HG02763 (cell line): ENCODE measurements at regions not wholly inside any gene's neighbourhood (a gene's known extent, or its start where the extent isn't known, plus 50 kb on each side); places are given as distances from the start of the nearest gene placed in this dataset.
A peak's percentile ranks its signal among the peaks of the same experiment; 100 is the strongest.

Experiments
- ATAC-seq: cut with Tn5 transposase; IDR thresholded peaks from one replicate; pipeline ENCODE4 v1.9.1; 2021; ENCODE audit warnings: mild to moderate bottlenecking, moderate library complexity; ENCODE audit not compliant: unreplicated experiment

DNA sequence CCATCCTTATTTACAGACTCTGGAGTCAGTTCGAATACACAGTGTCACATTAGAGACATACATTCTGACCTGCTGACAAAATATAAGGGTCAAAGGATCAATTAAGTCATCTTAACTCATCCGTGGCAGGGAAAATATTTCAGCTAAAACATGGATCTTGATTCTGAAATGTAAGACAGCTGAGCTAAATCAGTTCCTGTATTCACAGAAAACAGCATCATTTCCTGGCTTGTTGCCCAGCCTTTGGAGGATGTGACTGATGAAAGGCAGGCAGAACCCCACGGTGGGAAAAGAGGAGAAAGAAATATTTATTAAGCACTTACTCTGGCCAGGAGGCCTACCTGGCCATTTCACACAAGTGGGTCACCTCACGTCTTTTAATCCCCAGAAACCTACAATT lies 101.9 kb downstream of the GAS2L3 start:
- ATAC-seq, result no peak

DNA sequence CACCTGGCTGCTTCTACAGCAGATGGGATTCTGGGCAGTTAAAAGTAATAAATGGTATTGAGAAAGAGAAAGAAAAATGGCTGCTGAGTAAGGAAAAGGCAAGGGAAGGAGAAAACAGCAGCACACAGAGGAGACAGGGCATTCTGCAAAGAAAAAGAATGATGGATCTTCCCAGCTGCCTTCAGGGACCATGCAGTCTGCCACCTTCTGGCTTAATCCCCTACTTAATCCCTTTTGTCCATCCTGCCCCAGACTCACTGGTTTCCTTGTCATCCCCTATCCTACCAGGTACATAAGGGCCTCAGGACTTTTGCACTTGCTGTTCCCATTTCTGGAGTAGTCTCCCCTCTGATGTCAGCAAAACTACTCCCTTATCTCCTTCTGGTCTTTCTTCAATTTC lies 107.6 kb downstream of the GAS2L3 start:
- no peak for ATAC-seq

DNA sequence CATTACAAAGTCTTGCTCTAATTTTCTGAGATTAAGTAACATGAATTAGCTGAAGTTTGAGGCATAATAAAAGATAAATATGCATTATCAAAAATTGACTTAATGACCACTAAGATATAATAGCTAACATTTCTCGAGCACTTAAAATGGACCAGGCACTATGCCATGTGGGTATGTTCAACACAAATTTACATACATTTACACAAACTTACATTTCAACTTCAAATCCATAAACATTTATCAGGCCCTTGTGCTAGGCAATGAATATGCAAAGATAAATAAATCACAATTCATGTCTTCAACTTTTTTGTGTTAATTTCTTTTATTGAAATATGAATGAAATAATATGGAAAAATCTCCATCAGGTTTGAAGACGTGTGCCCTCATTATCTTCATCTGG lies 108.7 kb downstream of the GAS2L3 start:
- ATAC-seq, result no peak

DNA sequence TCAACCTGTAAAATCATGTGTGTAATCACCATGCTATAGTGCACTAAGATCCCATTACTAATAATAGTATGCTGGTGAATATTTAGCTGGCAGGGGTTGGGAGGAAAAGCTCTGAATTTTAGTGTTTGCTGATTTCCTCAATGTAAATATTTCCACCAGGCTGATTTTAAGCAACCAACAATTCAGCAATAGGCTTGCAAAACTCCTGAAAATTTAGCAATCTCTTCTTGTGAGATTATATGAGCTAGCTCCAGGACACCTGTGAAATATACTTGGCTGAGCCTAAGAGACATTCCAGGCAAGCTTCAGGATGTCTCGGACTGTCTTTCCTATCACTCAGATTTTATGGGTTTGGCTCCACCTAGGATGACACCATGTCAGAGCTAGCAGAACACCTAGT lies 106.9 kb upstream of the ANO4 start:
- no peak for ATAC-seq

DNA sequence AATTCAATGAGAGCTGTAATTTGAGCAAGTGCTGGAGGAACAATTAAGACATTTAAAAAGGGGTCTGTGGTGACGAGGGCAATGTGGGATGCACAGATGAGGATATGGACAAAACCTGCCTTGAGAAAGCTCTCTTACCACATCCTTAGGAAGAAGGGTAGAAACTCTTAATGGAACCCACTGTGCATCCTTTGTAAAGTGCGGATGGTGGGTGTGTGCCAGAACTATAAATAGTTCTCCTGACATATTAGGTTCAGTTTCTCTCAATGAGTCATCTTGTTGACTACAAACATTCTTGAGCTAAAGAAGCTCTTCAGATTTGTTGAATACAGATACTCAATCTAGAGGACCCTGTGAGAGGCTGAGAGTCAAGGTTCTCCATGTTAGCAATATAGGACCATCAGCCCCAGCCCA lies 106.1 kb upstream of the ANO4 start:
- ATAC-seq, result no peak

DNA sequence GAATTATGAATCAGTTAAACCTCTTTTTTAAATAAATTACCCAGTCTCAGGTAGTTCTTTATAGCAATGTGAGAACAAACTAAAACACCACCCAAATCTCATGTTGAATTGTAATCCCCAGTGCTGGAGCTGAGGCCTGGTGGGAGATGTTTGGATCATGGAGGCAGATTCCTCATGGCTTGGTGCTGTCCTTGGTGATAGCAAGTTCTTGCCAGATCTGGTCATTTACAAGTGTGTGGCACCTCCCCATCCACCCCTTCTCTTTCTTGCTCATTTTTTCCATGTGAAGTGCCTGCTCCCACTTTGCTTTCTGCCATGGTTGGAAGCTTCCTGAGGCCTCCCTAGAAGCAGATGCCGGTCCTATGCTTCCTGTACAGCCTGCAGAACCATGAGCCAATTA lies 102.1 kb upstream of the ANO4 start:
- ATAC-seq, result no peak

DNA sequence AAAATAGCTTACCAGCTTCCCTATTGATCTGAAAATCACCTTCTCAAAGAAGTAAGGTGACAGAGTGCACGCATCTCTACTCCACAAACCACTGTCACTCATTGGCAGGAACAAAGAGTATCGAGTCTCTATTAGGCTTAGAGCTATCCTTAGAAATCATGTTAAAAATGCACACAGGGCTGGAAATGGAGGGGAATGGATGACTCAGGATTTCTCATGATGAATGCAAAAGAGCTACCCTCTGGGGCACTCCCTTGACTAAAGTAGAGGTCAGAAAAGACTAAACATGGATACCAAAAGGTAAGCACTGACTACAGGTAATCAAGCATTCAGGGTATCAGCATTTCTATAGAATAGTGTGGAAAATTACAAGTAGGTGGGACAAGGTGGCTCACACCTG lies 96.1 kb upstream of the ANO4 start:
- no peak for ATAC-seq

DNA sequence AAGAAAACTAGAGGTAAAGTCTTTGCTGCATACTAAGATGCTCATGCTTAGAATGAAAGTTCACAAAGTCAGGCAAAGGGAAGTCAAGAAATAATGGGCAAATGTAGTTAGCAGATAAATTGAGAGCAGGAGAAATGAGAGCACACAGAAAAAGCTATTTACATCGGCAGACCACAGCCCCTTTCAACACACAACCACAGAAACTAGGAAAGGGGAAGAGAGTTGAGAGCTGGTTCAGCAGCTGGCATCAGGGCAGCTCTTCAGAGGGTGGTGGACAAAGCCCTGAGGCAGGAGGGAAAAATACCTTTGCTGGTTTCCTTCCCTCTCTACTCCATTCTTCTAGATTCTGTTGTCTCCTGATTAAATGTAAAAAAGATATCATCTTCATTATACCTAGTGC lies 95.4 kb upstream of the ANO4 start:
- no peak for ATAC-seq

DNA sequence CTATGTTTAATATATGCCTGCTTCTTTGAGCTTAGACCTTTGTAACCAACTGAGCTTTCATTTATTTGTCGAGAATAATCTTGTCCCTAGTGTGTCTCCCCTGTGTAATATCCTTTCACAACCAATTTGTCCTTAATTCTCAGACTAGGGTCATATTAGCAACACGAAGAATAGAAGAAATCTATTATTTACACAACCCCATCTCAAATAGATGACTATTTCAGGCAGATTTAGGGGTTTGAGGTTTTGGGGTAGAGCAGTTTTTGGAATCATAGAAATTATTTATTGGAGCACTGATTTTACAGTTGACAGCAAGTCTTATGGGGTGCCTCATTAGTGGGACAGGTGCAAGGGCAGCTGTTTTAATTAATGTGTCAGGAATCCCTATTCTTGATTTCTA lies 91.2 kb upstream of the ANO4 start:
- ATAC-seq, result no peak

DNA sequence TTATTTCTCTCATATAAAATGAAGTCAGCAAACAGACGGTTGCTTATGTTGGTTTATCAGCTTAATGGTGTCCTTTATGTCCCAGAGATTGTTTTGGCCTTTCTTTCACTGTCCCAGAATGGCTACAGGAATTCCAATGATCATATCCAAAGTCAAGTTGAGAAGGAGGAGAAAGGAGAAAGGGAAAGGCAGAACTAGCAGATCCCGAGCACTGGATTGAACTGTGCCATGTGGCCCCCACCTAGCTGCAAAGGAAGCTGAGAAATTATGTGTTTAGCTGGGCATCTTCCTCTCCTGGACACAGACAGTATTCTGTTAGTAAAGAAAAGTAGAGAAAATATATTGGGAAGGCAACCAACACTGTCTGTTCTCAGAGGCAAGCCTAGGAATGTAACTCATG lies 90.7 kb upstream of the ANO4 start:
- no peak for ATAC-seq

DNA sequence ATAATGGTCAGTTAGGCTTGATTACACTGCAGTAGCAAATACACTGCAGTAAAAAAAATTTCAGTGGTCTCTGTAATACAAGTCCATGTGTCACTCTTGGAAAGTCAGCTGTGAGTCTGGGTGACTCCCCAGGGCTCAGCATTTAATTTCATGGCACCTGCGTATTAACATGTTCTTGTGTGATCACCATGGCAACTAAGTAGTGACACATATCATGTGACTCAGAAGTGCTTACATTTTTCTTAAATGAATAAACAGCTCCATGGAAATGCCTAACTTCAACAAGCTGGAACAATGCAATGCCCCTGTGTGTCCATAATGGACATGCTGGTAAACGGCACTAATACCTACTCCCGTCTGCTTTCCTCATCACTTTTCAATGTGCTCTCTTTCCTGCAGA lies 88.5 kb upstream of the ANO4 start:
- ATAC-seq, result no peak

DNA sequence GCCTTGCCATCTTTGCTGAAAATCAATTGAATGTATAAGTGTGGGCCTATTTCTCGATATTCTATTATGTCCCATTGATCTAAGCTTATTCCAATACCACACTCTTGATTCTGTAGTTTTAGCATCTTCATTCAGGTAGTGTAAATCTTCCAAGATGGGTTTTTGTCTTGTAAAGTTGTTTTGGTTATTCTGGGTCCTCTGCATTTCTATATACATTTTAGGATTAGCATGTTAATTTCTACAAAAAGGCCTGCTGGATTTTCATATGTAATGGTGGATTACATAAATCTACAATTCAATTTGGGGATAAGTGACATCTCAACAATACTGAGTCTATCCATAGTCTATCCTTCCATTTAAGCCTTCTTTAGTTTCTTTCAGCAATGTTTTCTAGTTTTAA lies 86.0 kb upstream of the ANO4 start:
- no peak for ATAC-seq

DNA sequence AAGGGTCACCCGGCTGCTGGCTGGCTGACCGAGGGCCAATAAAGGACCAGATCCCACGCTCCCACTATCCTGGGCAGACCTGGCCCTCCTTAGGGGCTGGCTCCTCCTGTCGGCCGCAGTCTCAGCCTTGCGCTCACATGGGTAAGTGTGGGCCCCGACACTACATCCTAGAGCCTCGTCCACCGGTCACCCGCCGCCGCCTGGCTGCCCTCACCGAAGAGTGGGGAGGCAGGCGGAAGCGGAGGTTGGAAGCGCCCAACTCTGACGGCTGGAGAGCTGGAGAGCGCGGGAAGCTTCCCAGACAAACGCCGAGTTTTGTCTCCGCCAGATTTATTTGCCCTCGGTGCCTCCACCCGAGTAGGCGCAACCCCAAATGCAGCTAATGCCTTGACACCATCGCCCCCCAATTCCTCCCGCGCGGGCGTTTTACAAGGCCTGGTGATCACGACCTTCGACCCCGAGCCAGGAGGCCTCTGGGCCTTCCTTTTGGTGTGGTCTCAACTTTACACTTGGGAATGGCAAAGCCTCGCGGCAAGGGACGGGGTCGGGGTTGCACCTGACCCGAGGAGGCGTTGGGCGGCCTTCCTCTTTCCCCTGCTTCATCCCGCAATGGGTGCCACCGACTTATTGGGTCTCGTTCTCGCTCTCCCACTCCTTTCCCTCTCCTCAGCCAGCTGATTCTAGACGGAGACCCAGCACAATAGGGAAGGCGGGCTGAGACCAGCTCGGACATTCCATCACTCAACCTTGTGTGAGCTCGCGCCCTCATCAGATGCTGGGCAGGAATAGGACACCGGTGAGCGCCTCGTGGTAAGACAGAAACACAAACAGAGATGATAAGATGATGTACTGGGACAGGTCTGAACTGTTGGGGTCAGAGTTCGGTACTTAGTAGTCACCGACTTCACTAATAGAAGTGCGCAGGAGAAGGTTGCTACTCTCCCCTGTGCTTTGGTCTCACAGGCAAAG lies 78.3 kb upstream of the ANO4 start:
- no peak for ATAC-seq

DNA sequence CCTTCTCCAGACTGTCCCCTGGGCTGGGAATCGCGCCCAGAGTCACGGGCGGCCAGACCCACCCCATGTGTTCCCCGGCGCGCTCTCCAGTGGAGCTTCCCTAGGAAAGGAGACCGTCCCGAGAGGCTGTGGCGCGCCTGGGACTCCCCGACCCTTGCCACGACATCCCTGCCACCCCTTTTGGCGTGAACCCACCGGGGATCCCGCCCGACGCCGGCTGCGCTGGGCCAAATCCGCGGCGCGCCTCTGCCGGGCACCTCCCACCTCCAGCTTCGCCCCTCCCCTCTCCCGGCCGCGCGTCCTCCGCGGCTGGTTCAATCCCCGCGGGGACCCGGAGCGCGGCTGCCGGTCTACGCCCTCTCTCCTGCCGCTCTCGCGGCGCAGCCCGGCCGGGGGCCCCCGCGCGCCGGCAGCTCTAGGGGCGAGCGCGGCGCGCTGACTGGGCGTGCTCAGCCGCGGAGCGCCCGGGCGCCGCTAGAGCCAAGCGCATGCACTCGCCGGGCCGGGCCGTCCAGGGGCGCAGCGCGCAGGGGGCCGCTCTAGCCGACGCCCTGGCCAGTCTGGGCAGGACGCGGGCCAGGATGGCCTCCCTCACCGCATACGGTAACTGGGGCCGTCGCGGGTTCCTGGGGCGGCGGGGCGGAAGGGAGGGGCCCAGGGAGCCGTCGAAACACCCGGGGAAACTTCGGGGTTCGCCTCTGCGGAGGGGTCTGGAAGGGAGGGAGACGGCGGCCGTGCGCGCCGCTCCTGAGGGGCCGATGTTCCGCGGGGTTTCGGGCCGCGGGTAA lies 77.4 kb upstream of the ANO4 start:
- no peak for ATAC-seq

DNA sequence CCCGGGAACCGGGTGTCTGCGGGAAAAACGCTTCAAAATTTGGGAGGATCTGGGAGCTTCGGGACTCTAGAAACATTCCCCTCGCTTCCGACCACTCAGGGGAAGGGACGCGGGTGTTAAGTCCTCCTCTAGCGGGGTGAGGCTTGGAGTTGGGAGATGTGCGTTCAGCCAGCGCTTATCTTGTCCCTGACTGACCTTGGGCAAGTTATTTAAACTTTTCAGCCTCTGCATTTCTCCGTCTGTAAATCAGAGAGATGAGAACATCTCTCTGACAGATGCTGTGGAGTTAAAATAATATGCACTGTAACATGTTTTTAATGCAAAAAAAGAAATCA lies 76.9 kb upstream of the ANO4 start:
- no peak for ATAC-seq

DNA sequence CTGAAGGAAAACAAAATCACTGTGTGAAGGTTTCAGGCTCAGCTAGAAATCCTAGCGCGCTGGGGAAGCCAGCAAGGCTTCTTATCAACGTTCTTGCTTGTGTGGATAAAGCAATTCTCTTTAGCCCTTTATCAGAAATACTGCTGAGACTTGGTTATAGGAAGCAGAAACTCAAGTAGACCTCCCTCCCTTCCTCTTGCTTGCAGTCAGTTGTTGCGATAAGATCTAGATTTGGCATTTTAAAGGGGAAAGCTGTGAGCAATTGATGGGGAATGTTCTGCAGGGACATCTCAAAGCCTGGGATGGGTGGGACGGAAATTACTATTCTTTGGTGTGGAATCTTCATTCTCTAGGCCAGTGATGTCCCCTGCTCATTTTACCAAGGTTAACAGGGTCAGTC lies 76.4 kb upstream of the ANO4 start:
- ATAC-seq, result no peak

DNA sequence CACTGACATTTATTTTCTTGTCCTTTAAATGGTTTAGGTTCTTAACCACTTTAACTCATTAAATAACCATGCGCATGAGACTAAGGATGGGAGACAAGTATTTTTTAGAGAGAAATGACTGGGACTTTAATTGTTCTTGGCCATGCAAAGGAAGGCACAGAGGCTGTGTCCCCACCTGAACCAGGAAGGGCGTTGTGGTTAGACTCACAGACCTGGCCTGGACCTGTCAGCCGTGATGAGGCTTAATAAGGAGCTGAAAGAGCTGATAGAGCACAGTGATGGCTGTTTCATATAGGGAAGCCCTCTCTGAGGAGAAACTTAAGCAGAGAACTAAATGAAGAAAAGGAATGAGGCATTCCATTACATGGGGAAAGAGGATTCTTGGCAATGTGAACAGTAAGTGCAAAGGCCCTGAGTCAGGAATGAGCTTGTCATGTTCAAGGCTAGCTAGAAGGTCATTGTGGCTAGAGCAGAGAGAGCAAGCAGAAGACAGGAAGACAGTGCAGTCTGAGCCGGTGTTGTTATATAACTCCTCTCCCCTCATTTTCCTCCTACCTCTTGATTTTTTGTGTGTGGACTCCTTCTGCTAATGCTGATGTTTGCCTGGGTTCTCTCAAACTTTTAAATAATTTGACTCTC lies 74.4 kb upstream of the ANO4 start:
- ATAC-seq, result no peak

DNA sequence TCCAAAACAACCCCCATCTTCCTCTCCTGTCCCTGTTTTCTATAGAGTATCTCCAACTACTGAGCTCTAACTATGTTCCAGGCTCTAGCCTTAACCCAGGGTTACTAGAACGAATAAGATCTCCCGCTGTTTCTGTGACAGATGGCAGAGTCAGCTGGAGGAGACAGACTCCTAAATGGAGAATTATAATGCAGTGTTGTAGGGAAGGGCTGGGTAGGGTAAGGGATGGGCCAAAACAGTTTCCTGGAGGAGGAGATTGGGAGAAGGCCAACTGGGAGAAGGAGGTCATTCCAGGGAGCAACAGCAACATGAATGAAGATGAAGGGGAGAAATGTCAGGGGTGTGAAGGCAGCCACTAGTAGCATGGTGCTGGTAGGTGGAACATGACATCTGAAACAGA lies 73.4 kb upstream of the ANO4 start:
- ATAC-seq, result no peak

DNA sequence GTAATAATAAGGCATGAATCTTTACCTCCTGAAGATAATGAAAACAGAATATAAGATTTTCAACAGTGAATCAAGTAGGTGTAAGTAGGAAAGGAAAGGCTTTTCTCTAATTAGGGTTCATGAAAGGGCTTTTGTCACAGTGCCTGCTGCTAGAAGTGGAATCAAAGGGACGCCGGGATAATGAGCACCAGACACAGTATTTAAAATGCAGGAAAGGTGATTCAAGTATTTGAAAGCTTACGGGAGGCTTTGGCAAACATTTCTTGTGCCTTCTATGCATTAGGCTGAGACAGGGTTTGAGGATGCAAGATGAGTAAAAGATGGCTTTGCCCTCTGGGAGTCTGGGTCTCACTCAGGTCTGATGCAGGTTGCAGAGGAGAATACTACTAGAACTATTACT lies 70.5 kb upstream of the ANO4 start:
- ATAC-seq, result no peak

DNA sequence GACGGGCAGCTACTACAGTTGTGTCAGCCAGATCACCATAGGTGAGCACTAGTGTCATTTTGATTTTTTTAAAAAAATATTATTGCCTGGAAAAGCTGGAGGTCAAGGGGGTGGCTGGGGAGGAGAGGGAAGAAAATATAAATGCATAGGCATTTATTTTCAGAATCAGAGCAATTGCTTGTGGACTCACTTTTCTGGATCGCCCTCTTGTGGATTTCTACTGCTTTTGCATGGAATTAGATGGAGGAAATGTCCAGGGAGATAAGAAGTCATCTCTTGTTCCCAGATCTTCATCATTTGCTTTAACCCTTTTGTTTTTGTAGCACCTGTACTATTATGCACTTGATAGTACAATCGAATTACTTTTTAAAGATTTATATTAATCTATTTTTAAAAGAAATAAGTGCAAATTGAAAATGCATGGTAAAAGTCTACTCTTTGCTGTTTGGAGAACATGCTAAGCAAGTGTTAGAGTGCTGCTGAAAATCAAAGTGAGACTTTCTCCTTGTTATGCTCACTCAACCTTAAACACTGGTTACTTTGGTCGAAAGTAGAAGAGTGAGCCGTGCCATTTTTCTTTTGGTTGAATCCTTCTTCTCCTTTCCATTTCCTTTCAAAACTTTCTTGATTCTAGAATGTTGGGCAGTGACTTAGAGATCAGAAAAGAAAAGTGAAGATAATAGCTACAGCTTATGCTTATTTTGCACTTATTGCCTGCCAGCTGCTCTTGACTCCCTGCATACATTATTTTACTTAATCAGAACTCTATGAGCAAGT lies 60.6 kb upstream of the ANO4 start:
- ATAC-seq, result peak; percentile 51

DNA sequence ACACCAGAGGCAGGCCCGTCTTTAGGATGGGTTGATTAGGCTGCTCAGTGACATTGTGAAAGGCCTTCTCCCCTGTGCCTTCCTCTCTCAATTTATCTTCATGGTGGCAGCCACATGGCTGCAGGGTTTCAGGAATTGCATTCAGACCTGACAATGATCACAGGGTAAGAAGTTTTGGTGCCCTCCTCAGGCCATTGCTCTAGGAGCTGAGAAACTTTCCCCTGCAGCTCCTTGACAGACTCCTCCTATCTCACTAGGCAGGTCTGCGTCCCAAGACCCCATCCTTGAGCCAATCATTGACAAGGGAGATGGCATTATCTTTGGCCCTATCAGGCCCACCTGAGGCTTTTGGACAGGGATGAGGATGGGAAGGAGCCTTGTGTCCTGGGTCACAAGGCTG lies 57.4 kb upstream of the ANO4 start:
- ATAC-seq, result no peak
